HG03135 (cell line): ENCODE measurements at regions not wholly inside any gene's neighbourhood (a gene's known extent, or its start where the extent isn't known, plus 50 kb on each side); places are given as distances from the start of the nearest gene placed in this dataset.
"Not testable (repeated sequence)": the region's sequence is repeated elsewhere in the genome, so short reads cannot be mapped to it uniquely, and the experiment has no call there.

ENCODE experiments used
- ATAC-seq: cut with Tn5 transposase; IDR thresholded peaks from one replicate; pipeline ENCODE4 v1.9.1; 2021; ENCODE audit warnings: mild to moderate bottlenecking, moderate library complexity; ENCODE audit not compliant: unreplicated experiment

DNA sequence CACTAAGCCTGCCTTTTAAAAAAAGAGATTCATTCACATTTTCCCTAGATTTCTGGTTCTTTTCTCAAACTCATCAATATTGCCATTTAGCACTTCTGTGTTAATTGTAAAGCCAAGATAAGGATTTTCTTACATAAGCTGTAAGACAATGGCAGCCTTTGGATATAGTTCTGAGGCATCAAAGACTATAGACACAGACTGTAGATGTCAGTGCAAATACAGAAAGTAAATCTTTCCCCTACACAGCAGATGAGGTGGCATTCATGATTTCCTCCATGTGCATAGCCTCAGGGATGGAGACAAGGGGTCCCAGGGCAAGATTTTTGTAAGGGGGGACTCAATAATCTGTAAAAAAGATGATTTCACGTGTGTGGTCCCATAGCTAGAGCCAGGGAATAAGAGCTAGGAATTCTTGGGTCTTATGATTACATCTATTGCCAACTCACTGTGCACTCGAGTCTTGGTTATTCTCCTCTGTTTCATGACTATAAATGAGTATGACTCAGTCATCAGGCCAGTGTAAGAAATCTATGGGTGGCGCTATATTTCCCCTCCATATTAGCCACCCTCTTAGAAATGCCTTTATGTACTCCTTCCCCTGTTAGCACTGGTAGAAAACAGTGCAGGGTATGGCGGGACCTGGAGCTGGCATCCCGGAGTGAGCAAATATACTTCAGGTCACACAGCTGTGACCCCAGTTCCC lies 207.5 kb downstream of the EXOC5 start:
- ATAC-seq: no peak

GRCh38 chr14:57060276-57060955 lies 208.3 kb downstream of the EXOC5 start:
- ATAC-seq: peak; percentile 95

DNA sequence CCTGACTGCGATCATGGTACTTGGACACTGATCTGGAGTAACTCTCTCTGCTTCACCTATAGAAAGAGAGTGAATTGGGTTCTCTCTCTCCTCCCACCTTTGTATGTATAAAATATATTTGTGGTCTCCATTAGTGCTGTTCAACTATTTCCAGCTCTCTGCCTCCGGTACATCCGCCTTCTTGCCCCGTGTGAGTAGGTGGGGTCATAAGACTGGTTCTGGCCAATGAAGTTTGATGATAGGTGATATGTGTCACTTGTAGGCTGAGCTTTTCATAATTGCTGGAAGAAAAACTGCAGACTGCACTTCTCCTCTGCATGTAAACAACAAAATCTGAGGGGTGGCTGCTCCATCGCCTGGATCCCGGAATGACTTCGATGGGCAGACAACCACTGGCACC lies 210.4 kb downstream of the EXOC5 start:
- ATAC-seq: no peak

- no peak for ATAC-seq
These were observed 210.9 kb downstream of the EXOC5 start for GRCh38 chr14:57057803-57058202.

DNA sequence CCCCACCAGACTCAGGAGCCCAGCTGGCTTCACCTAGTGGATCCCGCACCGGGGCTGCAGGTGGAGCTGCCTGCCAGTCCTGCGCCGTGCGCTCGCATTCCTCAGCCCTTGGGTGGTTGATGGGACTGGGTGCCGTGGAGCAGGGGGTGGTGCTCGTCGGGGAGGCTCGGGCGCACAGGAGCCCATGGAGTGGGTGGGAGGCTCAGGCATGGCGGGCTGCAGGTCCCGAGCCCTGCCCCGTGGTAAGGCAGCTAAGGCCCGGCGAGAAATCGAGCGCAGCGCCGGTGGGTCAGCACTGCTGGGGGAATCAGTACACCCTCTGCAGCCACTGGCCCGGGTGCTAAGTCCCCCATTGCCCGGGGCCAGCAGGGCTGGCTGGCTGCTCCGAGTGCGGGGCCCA lies 212.2 kb downstream of the EXOC5 start:
- not testable (repeated sequence) for ATAC-seq

DNA sequence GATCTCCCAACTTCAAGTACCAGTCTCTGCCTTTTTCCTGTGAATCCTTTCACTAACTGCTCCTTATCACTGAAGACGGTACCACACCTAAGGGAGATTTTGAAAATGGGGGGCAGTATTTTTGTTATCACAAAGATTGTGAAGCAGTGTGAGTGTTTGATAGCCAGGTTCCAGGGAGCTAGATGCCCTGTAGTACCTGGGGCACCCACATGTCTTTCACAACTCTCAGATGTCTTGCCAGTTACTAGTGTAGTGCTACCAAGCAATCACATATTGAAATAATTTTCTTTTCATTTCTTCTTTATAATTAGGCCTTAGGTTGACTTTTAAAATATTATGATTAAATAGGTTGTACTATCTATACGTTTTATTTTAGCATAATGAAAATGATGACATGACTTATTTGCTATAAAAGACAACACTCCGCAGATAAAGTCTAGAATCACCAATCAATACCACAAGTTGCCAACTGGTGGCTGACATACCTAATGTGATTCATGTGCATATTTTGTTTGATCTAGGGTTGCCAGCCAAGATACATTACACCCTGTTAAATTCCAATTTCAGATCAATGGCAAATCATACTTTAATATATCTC lies 215.9 kb downstream of the EXOC5 start:
- no peak for ATAC-seq

- ATAC-seq: no peak
These were observed 217.1 kb downstream of the EXOC5 start for GRCh38 chr14:57051633-57052032.

GRCh38 chr14:57049848-57050247 lies 218.9 kb downstream of the EXOC5 start:
- ATAC-seq: no peak

DNA sequence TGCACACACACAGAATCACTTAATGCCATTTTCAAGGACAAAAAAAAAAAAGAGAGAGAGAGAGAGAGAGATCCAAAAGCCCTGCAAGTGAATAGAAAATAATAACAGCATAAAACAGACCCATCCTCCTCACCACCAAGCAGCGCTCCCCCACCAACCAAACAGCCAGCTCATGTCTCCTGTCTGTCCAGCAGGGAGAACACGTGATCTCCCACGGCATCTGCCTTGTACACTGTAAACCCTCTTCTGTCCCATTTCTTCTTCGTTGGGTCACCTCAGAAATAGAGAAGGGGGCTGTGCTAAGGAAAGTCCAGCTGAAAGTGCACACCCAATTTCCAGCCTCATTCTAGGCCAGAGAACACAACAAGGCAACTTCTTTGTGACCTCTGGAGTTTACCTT lies 222.5 kb downstream of the EXOC5 start:
- ATAC-seq: no peak

DNA sequence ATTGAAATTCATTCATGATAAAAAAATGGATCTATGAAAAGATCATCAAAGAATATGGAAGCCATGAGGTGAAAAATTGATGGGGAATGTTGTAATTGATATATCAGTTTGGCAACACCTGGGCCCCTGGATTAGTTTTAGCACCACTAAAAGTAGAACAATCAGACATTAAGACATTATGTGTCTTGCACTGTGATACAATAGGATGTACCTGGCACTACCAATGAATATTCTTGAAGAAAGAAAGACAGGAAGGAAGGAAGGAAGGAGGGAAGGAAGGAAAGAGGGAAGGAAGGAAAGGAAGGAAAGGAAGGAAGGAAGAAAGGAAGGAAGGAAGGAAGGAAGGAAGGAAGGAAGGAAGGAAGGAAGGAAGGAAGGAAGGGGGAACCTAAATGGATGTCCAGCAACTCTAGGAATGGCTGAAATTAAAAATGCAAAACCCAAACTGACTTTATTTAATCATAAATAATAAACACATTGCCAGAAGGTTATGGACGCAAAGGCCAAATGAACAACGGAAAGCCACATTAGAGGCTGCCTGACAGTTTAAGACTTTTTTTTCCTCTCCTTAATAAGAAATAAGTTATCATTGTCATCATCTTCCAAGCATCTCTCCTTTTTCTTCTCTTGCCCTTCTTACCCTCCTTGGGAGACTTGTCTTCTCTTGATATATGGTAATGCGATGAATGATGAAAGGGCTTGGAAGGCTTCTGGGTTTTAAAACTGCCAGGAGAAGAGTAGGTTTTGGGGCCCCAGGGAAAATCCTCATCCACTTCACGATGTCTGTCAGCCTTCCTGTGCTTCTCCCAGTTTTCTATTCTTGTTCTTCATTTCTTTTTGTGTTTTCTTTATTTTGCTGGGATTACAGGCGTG lies 224.4 kb downstream of the EXOC5 start:
- ATAC-seq: not testable (repeated sequence)

DNA sequence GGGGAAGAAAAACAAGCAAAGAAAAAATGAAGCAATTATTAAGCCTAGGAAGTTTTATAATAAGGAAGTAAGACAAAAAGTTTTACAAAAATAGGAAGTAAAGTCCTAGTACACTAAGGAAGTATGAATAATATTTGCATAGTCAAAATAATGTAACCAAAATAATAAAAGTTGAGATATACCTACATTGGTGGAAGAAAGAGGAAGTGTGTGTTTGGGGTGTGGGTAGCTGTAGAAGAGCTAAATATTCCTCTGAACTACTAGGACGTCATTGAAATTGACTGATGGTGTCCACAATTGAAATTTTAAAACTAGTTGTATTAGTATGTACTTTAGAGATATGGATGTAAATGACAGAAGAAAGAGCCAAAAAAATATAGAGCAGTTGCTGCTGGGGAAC lies 228.4 kb upstream of the OTX2 start:
- peak; percentile 73 for ATAC-seq

- ATAC-seq: no peak
These were observed 221.2 kb upstream of the OTX2 start for GRCh38 chr14:57031474-57031873.

- ATAC-seq: no peak
These were observed 219.5 kb upstream of the OTX2 start for GRCh38 chr14:57029620-57030253.

- ATAC-seq: no peak
These were observed 215.2 kb upstream of the OTX2 start for GRCh38 chr14:57025456-57025855.

GRCh38 chr14:57022608-57023007 lies 212.3 kb upstream of the OTX2 start:
- ATAC-seq: no peak

GRCh38 chr14:57018065-57018464 lies 207.8 kb upstream of the OTX2 start:
- no peak for ATAC-seq

- no peak for ATAC-seq
These were observed 203.7 kb upstream of the OTX2 start for GRCh38 chr14:57013987-57014386.

DNA sequence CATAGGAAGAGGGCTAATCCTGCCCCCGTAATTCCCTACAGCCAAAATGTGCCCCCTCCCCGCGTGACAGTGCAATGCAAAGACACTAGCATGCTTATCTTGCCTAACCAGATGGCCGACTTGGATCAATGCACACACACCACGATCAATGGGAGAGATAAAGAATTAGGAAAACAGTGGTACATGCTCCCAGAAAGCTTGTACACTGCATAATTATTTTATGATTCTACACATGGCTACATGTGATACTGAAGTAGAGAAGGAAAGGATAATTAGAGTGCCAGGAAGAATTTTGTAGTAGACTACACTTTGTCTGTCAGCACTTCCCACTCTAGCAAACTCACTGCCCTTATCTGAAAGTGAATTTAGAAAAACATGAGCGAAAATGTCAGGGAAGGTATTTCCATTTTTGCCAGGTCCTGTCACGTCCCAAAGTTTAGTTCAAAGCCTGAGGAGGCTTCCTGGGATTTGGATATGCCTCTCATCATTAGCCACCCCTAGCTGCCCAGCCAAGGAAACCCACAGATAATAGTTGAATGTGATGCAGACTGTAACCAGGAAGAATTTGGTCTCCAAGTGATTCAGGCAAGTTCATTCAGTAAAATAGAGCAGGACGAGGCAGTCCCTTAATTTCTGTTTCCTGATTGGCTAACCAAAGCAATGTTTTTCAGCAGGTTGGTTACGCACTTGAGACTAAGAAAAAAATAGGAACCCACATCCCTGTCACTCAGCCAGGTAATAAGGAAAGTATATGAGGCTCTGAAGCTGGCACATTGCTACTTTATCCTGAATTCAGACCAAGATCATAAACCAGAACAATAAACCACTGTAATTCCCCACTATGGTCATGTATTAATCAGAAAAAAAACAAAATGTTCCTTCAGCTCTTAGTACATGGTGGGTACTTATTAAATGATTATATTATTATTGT lies 199.6 kb upstream of the OTX2 start:
- no peak for ATAC-seq

- no peak for ATAC-seq
These were observed 198.3 kb upstream of the OTX2 start for GRCh38 chr14:57008534-57008933.

GRCh38 chr14:56998728-56999127 lies 188.4 kb upstream of the OTX2 start:
- ATAC-seq: no peak
